Osteoblast (primary cell): ENCODE measurements at regions not wholly inside any gene's neighbourhood (a gene's known extent, or its start where the extent isn't known, plus 50 kb on each side); places are given as distances from the start of the nearest gene placed in this dataset.
"Not testable (repeated sequence)": the region's sequence is repeated elsewhere in the genome, so short reads cannot be mapped to it uniquely, and the experiment has no call there.

ENCODE experiments used
- DNase-seq: peaks from one replicate; pipeline ENCODE4 v3.0.0; 2011; ENCODE audit warnings: low spot score, mixed read lengths; ENCODE audit not compliant: insufficient read length; ENCODE audit errors: missing footprints
- H2AFZ ChIP-seq: 2 replicates; pipeline ENCODE4 v1.6.0; 2011; ENCODE audit warnings: mild to moderate bottlenecking, low read length
- H3K27ac ChIP-seq: 2 replicates; pipeline ENCODE4 v1.5.1; 2011; ENCODE audit warnings: mild to moderate bottlenecking, low read depth, low read length, moderate library complexity
- H3K27me3 ChIP-seq: 2 replicates; pipeline ENCODE4 v1.6.0; 2012; ENCODE audit warnings: mild to moderate bottlenecking, control low read depth, inconsistent platforms, low read length, moderate library complexity; ENCODE audit not compliant: insufficient read depth
- H3K36me3 ChIP-seq: 2 replicates; pipeline ENCODE4 v1.5.1; 2011; ENCODE audit warnings: mild to moderate bottlenecking, low read length, control low read depth, moderate library complexity; ENCODE audit not compliant: insufficient read depth
- H3K4me1 ChIP-seq: 2 replicates; pipeline ENCODE4 v1.5.1; 2011; ENCODE audit warnings: mild to moderate bottlenecking, low read length, control low read depth, moderate library complexity; ENCODE audit not compliant: insufficient read depth
- H3K4me2 ChIP-seq: 2 replicates; pipeline ENCODE4 v1.6.0; 2011; ENCODE audit warnings: mild to moderate bottlenecking, low read length; ENCODE audit not compliant: insufficient read depth
- H3K4me3 ChIP-seq: fragments of 200-600 bp; sonication (generic); 3 replicates; pipeline ENCODE4 v1.5.1; 2012; ENCODE audit warnings: mild to moderate bottlenecking, low read length, inconsistent platforms; ENCODE audit not compliant: insufficient read depth
- H3K79me2 ChIP-seq: 2 replicates; pipeline ENCODE4 v1.6.0; 2012; ENCODE audit warnings: mild to moderate bottlenecking, low read length, control low read depth, inconsistent platforms; ENCODE audit not compliant: insufficient read depth
- H3K9me3 ChIP-seq: 2 replicates; pipeline ENCODE4 v1.5.1; 2011; ENCODE audit warnings: low read depth, low read length, control low read depth
- H4K20me1 ChIP-seq: 2 replicates; pipeline ENCODE4 v1.6.0; 2012; ENCODE audit warnings: mild to moderate bottlenecking, low read length, control low read depth; ENCODE audit not compliant: insufficient read depth
- TF ChIP-seq, protein P1 (sequence below): IDR thresholded peaks from 2 replicates; pipeline ENCODE4 v1.5.1; 2011; ENCODE audit warnings: mild to moderate bottlenecking, low read depth, low read length, moderate library complexity; ENCODE audit errors: extremely low read depth

DNA sequence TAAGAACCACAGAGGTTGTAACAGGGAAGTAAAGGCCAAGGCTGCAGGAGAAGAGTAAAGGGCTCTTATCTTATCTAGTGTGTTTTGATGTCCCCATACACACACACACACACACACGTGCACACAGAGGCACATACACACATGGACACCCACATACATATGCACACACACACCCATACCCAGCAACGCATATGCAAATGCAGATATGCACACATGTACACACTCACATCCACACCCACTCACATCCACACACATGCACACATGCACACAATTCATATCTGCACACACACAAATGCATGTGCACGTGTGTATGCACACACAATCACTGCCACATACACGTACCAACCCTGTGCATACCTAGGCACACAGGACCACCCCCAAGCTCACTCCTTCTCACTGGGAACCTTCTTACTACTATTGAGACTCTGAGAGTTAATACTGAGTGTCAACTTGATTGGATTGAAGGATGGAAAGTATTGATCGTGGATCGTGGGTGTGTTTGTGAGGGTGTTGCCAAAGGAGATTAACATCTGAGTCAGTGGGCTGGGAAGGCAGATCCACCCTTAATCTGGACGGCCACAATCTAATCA, 99.0 kb upstream of the AKAP13 start:
- Histone ChIP-seq H3K9me3 (no peaks in the 10 kb centered on the region), H2AFZ (no peak overlapping the region), H3K4me3 (no peak overlapping the region), H3K36me3 (no peaks in the 10 kb centered on the region), H3K27ac (no peak overlapping the region), H3K4me1 (peaks cover 6% of the 10 kb centered on the region), H3K4me2 (no peak overlapping the region), H3K79me2 (no peaks in the 10 kb centered on the region), H3K27me3 (peaks cover 4% of the 10 kb centered on the region), H4K20me1 (no peaks in the 10 kb centered on the region)
- TF ChIP-seq, protein P1, sequence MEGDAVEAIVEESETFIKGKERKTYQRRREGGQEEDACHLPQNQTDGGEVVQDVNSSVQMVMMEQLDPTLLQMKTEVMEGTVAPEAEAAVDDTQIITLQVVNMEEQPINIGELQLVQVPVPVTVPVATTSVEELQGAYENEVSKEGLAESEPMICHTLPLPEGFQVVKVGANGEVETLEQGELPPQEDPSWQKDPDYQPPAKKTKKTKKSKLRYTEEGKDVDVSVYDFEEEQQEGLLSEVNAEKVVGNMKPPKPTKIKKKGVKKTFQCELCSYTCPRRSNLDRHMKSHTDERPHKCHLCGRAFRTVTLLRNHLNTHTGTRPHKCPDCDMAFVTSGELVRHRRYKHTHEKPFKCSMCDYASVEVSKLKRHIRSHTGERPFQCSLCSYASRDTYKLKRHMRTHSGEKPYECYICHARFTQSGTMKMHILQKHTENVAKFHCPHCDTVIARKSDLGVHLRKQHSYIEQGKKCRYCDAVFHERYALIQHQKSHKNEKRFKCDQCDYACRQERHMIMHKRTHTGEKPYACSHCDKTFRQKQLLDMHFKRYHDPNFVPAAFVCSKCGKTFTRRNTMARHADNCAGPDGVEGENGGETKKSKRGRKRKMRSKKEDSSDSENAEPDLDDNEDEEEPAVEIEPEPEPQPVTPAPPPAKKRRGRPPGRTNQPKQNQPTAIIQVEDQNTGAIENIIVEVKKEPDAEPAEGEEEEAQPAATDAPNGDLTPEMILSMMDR: no peak
- no peak for DNase-seq

DNA sequence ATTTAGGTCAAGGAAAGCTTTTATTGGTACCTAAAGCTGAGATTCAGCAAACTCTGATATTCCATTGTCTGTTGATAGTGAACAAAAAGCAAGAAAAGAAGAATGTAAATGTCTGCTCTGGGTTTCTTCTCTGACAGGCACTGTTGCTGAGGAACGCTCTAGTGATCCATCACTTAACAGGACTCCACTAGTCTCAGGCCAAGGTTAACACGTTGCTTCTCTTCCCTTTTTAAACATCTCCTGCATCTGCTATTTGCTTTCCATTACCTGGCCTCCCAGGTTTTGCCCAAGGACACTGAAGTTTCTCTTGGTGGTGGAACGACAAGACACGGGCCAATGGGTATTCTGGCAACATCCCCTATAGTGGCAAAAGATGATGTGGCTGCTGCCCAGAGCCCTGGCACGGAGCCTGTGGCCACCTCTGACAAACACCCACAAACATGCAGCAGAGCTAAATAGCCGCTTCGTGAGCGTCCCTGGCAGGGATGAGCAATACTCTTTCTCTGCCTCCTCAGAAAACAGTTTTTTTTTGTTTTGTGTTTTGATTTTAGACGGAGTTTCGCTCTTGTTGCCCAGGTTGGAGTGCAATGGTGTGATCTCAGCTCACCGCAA, 97.8 kb upstream of the AKAP13 start:
- H3K9me3 ChIP-seq: no peaks in the 10 kb centered on the region
- H3K4me3 ChIP-seq: peak overlapping the region; percentile 12
- no peak overlapping the region for H2AFZ ChIP-seq
- H3K27ac ChIP-seq: no peak overlapping the region
- H3K27me3 ChIP-seq: peaks cover 4% of the 10 kb centered on the region
- TF ChIP-seq, protein P1: no peak
- no peaks in the 10 kb centered on the region for H3K79me2 ChIP-seq
- peaks cover 6% of the 10 kb centered on the region for H3K4me1 ChIP-seq
- H3K36me3 ChIP-seq: no peaks in the 10 kb centered on the region
- H4K20me1 ChIP-seq: no peaks in the 10 kb centered on the region
- peak overlapping the region; percentile 61 for H3K4me2 ChIP-seq
- DNase-seq: peak; percentile 79

DNA sequence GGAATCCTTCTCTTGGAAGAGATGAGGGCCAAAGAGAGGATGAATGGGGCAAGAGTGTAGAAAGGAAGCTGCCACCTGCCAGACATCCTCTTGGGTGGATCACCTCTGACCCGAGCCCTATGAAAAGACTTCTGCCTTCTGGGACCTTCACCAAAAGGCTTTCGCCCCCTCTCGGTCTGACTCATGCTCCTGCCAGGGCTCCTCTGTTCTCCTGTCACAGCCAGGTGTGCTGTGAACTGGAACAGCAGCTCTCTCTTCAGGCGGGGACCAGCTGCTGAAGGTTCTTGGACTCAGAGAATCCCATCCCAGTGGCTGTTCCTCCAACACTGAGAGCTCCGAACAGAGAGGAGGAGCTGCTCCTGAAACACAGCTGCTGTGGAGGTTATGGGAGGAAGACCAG, 96.6 kb upstream of the AKAP13 start:
- not testable (repeated sequence) for H3K4me3 ChIP-seq, H3K4me1 ChIP-seq, H4K20me1 ChIP-seq, DNase-seq, H3K79me2 ChIP-seq, H3K9me3 ChIP-seq, H3K27ac ChIP-seq, H3K4me2 ChIP-seq, H2AFZ ChIP-seq, H3K27me3 ChIP-seq, H3K36me3 ChIP-seq

DNA sequence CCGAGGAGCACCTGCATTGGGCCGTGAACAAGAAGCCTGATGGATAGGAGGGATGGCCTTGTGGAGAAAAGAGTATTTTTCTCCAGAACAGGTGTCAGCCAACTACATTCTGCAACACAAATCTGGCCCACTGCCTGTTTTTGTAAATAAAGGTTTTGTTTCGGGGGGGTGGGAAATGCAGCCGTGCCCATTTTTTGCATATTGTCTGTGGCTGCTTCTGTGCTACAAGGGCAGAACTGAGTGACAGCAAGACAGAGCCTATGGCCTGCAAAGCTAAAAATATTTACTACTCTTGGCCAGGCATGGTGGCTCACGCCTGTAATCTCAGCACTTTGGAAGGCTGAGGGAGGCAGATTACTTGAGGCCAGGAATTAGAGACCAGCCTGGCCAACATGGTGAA, 95.9 kb upstream of the AKAP13 start:
- no peak overlapping the region for H3K27ac ChIP-seq
- TF ChIP-seq, protein P1: no peak
- H2AFZ ChIP-seq: no peak overlapping the region
- DNase-seq: no peak
- no peaks in the 10 kb centered on the region for H4K20me1 ChIP-seq
- H3K4me2 ChIP-seq: no peak overlapping the region
- H3K4me3 ChIP-seq: no peak overlapping the region
- peaks cover 7% of the 10 kb centered on the region for H3K27me3 ChIP-seq
- H3K79me2 ChIP-seq: no peaks in the 10 kb centered on the region
- no peaks in the 10 kb centered on the region for H3K36me3 ChIP-seq
- H3K9me3 ChIP-seq: no peaks in the 10 kb centered on the region
- peaks cover 6% of the 10 kb centered on the region for H3K4me1 ChIP-seq
